NCI-H2196 treated with DMSO at 0.1 percent for 48 hours (cell line): ENCODE measurements at regions not wholly inside any gene's neighbourhood (a gene's known extent, or its start where the extent isn't known, plus 50 kb on each side); places are given as distances from the start of the nearest gene placed in this dataset.
"Not testable (repeated sequence)": the region's sequence is repeated elsewhere in the genome, so short reads cannot be mapped to it uniquely, and the experiment has no call there.

Experiments
- DNase-seq: peaks from one replicate; lab custom pipeline; 2025; ENCODE audit not compliant: unreplicated experiment; lab: John Stamatoyannopoulos, UW

DNA sequence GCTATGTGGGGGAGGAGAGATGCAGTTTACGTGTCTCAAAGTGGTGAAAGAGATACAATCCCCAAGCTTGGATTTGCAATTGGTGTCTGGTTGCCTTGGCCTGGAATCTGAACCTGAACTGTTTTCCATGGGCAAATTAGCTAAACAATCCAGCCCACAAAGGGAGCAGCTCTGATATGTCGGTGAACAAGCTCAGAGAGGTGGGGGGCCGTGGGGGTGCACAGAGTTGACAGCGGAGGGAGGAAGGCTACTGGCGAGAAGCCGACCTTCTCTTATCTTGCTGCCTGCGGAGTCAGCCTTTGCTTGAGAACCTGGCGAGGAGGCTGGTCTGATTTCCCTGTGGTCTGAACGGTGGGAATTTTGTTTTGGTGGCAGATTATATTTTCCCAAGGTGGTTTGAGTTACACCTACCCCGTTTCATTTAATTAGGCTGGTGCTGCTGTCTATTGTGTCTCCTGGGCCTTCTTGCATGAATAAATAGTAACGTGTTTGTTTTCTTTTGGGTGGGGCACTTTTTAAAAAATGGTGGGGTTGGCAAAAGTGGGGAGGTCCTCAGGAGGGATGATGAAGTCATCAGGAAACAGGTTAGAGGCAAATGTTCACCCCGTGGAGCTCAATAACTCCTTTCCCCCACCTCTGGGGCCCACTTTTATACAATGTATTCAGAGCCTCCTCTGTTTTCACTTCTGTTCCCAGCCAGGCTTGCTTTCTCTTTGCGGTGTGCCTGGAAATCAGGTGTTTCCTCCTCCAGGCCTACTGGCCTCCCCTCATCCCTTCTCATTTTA, 80.9 kb upstream of the IGFBP5 start:
- DNase-seq: peak; percentile 80

DNA sequence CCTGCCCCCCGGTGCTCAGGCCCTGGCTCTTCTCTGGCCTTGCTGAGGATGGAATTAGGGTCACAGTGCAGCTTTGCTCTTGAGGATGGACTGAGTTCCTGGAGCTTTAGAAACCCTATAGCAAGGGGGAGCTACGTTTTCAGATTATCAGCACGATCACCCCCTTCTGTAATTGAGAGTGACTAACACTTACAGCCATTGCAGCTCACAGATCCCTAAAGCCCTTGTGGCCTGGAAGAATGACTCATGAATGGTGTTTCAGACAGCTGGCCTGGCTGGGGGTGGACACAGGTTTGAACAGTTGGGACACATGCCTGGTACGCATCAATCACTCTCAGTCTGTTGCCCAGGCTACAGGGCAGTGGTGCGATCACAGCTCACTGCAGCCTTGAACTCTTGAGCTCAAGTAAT, 79.7 kb upstream of the IGFBP5 start:
- DNase-seq: peak; percentile 69

GRCh38 chr2:216774620-216775019, 79.3 kb upstream of the IGFBP5 start:
- DNase-seq: no peak

DNA sequence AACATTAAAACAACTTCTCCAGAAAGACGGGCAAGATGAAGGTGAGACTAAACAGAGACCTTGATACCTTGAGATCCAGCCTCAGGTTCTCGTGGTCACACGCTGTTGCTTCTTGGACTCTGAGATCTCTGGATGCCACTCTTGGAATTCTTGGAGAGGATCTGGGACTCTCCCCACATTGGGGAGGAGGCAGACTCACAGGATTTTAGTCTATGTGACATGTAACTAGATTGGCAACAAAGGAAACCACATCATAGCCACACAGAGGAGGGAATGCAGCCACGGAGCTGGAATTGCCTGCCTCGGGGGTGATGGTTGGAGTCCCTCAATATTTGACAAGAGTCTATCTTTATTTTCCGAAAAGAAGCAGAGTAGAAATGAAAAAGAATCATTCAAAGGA, 78.8 kb upstream of the IGFBP5 start:
- DNase-seq: no peak

- DNase-seq: no peak
Measured at GRCh38 chr2:216773072-216773471, 77.7 kb upstream of the IGFBP5 start.

- no peak for DNase-seq
Measured at GRCh38 chr2:216770717-216771116, 75.4 kb upstream of the IGFBP5 start.

- DNase-seq: no peak
Measured at GRCh38 chr2:216770050-216770449, 74.7 kb upstream of the IGFBP5 start.

- DNase-seq: no peak
Measured at GRCh38 chr2:216769626-216770025, 74.3 kb upstream of the IGFBP5 start.

GRCh38 chr2:216768908-216769411, 73.6 kb upstream of the IGFBP5 start:
- no peak for DNase-seq

GRCh38 chr2:216765761-216766262, 70.5 kb upstream of the IGFBP5 start:
- peak; percentile 64 for DNase-seq

DNA sequence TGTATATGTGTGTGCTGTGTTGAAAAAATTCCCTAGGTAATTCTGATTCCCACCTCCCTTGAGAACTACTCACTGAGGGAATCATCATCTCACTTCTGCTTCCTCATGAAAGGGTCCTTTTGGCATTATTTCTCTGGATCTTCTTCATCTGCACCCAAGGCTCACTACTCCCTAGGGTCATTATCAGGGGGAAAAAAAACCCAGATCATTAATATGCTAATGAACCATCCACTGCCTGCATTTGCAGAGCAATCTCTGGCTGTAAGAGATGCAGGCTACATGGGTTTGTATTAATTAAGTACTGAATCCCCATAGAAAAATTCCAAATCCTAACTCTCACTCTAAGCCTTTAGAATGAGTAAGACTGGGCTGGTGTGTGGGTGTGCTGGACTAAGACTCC, 68.0 kb upstream of the IGFBP5 start:
- DNase-seq: no peak

GRCh38 chr2:216761809-216762208, 66.5 kb upstream of the IGFBP5 start:
- no peak for DNase-seq

- no peak for DNase-seq
Measured at GRCh38 chr2:216761133-216761532, 65.8 kb upstream of the IGFBP5 start.

GRCh38 chr2:216758256-216759155, 63.2 kb upstream of the IGFBP5 start:
- DNase-seq: no peak

DNA sequence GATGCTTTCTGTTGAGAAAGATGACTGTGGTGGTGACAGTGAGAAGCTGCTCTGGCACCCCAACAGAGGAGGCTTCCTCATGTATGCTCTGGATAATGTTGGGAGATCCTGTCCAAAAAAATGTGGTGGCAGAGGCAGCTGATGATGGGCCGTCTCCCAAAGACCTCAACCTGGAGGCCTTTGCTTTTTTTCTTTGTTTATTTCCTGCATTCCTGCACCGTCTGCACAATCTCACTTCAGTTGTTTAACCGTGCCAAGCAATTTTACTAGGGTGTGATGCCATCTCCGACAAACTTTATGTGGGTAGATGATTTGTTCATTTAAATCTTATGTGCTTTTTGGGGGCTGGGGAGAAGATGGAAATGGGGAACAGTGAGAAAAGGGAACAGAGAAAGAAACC, 62.2 kb upstream of the IGFBP5 start:
- no peak for DNase-seq

DNA sequence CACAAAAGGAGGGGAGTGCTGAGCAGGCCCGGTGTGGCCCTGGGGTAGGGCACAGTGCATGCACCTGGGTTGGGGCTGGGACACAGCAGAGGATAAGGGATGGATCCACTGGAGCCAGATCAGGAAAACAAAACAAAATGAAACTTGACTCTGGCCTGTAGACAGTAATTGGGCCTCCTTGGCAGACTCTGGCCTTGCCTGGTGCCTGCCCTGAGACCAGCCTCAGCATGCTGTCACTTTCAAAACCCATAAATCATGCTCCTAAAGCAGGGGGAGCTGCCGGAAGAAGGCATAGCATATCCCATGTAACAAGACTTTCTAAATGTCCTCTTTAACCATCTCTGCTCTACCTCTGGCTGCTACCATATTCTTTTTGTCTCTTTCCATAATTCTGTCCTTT, 61.1 kb upstream of the IGFBP5 start:
- DNase-seq: no peak

DNA sequence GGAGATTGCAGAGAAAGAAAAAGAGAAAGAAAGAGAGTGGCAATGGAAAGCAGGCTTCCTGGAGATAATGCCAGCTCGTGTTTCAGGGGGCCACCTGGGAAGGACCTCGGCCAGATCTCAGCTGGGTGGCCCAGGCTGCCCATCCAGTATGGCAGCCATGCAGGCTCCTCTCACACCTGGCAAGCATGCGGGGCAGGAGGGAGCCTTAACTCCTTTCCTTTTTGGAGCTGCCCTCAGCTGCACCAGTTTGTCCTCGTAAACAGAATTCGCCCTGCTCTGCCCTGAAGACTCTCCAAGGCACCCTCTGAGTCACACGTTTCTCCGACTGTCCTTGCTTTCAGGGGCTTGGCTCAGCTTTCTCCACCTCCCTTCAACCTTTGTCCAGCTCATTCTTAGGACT, 59.5 kb upstream of the IGFBP5 start:
- DNase-seq: no peak

DNA sequence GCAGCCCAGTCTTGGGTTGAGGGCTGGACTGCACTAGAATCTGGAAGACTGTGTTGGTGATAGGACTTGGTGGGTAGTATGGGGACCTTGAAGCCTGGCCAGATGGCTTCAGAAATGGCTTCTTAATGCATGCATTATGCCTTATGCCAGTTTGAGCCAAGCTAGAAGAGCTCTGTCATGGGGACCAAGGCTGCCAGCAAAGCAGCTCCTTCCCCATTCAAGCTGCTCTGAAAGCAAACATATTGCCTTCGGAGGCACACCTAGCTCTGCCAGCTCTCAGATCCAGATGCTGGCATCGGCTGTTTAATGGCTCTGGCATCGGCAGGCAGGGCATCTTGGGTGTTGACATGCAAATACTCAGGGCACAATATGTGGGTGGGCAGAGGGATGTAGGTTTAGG, 59.0 kb upstream of the IGFBP5 start:
- no peak for DNase-seq

GRCh38 chr2:216752855-216753505, 57.6 kb upstream of the IGFBP5 start:
- no peak for DNase-seq

GRCh38 chr2:216750750-216751149, 55.4 kb upstream of the IGFBP5 start:
- DNase-seq: not testable (repeated sequence)

DNA sequence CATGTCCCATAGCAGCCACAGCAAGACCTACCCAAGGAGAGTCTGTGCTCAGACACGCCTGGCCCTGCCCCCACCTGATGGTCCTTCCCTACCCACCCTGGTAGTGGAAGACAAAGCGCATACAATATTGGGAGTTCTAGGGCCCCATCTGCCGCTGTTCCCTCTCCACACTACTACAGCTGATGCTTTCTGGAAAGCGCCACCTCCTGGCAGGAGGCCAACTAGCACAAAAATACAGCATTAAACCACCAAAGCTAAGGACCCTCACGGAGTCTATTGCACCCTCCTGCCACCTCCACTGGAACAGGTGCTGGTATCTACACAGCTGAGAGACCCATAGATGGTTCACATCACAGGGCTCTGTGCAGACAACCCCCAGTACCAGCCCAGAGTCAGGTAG, 50.9 kb upstream of the IGFBP5 start:
- DNase-seq: not testable (repeated sequence)
